Stimulated activated CD8-positive, alpha-beta memory T cell treated with anti-CD3 and anti-CD28 coated beads, Interleukin-7, amount 100 ng/mL, for 1 hour (primary cell): ENCODE measurements at regions not wholly inside any gene's neighbourhood (a gene's known extent, or its start where the extent isn't known, plus 50 kb on each side); places are given as distances from the start of the nearest gene placed in this dataset.
"Not testable (repeated sequence)": the region's sequence is repeated elsewhere in the genome, so short reads cannot be mapped to it uniquely, and the experiment has no call there.

ENCODE experiments used
- DNase-seq, 2 donors: peaks; one replicate each; pipeline ENCODE4 v3.0.0-alpha.2; 2020; ENCODE audit warnings: low read depth in 2 of 2

GRCh38 chr7:113593455-113593854, 325.4 kb downstream of the PPP1R3A start:
- not testable (repeated sequence) for DNase-seq

DNA sequence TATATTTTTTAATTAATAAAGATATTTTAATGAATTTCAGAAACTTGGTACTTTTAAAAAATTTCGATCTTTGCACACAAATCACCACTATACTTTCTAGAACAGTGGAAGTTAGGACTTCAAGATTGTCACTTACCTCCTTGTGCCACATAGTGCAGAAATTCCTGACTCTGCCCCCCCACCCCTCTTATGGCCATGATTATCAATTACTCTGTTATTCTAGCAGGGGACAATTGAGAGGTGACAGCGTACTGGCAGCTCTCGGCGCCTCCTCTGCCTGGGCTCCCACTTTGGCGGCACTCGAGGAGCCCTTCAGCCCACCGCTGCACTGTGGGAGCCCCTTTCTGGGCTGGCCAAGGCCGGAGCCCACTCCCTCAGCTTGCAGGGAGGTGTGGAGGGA, 325.9 kb downstream of the PPP1R3A start:
- DNase-seq = not testable (repeated sequence)

- DNase-seq = no peak
Measured at GRCh38 chr7:113582471-113582870, 336.3 kb downstream of the PPP1R3A start.

DNA sequence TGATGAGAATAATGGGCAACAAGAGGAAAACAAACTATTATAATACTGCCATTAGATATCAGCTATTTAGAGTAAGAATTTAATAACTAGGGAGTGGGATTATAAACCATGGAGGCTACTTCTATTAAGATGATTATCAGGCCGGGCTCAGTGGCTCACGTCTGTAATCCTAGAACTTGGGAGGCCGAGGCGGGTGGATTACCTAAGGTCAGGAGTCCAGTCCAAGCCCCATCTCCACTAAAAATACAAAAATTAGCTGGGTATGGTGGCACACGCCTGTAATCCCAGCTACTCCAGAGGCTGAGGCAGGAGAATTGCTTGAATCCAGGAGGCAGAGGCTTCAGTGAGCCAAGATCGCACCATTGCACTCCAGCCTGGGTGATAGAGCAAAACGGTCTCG, 355.6 kb downstream of the PPP1R3A start:
- not testable (repeated sequence) for DNase-seq

- DNase-seq = no peak
Measured at GRCh38 chr7:113562801-113563200, 356.0 kb downstream of the PPP1R3A start.

- no peak for DNase-seq
Measured at GRCh38 chr7:113562242-113562641, 356.6 kb downstream of the PPP1R3A start.

DNA sequence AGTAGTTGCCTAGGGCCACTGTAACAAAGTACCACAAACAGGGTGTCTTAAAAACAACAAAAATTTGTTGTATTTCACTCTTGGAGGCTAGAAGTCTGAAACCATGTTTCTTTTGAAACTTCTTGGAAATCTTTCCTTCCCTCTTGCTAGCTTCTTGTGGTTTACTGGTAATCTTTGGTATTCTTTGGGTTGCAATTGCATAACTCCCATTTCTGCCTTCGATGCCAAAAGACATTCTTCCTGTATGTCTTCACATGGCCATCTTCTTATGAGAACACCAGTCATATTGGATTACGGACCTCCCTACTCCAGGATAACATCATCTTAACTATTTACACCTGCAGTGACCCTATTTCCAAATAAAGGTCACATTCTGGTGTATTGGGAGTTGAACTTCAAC, 357.4 kb downstream of the PPP1R3A start:
- no peak for DNase-seq

GRCh38 chr7:113550966-113551365, 367.8 kb downstream of the PPP1R3A start:
- no peak for DNase-seq

GRCh38 chr7:113548561-113548960, 370.2 kb downstream of the PPP1R3A start:
- DNase-seq = no peak

DNA sequence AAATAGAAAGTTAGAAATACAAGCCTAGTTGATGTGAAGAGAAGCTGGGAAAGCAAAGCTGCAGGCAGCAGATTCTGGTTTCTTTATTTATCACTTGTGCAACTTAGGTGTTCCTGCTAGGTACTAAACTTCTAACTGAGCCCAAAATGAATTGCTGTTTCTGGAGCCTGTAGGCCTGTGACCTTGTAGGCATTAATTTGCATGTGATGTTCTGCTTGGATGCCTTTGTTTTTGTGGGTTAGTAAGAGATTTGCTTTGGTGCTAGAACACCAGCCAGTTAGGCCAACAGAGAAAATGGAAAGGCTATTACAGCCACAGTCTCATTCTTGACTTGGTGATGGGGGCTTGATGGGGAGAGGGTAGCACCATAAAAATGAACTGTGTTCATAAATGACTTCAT, 370.7 kb downstream of the PPP1R3A start:
- DNase-seq = no peak

DNA sequence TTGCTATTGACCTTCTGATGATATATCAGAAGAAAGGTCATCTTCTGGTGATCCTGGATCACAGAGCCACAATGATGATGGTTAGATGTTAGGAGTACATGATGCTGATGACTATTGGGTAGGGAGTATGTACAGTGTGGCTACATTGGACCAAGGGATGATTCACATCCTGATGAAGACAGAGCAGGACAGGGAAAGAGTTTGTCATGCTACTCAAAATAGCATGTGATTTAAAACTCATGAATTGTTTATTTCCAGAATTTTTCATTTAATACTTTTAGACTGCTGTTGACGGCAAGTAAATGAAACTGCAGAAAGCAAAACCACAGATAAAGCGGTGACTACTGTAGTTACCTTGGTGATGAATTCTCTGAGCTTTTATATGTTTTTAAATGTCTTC, 397.3 kb downstream of the PPP1R3A start:
- DNase-seq = no peak

DNA sequence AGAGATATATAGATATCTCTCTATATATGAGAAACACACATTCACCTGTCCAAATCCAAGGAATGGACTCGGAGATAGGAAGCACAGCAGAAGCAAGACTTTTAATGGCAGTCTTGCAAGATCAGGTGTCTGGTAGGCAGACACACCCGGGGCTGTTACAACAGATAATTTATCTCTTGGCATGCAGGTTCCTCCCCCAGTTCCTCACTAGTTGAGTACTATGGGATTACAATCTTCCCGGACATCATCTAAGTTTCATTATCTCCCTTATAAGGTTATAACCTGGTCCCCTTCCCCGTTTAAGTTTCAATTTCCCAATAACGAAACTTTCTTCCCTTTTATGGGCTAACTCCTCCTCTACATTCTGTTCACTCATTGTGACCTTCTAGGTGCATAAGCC, 399.3 kb downstream of the PPP1R3A start:
- no peak for DNase-seq

- no peak for DNase-seq
Measured at GRCh38 chr7:113504691-113505090, 386.3 kb upstream of the SMIM30 start.

- no peak for DNase-seq
Measured at GRCh38 chr7:113504142-113504541, 385.8 kb upstream of the SMIM30 start.

DNA sequence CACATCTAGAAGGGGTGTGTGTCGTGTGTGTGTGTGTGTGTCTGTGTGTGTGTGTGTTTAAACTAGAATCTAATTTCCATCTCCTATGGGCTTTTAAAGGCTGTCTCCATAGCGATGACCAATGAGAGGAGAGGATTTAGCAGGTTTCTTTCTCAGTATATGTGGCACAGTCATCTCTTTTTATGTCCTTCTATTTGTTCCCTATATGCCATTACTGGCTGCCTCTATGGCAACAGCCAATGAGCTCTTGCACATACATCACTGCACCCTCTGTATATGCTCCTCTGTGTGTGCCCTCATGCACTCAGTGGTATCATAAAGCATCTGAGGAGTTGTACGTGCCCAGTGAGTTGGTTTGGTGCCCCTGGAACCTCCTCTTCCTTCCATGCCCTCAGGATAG, 378.2 kb upstream of the SMIM30 start:
- not testable (repeated sequence) for DNase-seq

DNA sequence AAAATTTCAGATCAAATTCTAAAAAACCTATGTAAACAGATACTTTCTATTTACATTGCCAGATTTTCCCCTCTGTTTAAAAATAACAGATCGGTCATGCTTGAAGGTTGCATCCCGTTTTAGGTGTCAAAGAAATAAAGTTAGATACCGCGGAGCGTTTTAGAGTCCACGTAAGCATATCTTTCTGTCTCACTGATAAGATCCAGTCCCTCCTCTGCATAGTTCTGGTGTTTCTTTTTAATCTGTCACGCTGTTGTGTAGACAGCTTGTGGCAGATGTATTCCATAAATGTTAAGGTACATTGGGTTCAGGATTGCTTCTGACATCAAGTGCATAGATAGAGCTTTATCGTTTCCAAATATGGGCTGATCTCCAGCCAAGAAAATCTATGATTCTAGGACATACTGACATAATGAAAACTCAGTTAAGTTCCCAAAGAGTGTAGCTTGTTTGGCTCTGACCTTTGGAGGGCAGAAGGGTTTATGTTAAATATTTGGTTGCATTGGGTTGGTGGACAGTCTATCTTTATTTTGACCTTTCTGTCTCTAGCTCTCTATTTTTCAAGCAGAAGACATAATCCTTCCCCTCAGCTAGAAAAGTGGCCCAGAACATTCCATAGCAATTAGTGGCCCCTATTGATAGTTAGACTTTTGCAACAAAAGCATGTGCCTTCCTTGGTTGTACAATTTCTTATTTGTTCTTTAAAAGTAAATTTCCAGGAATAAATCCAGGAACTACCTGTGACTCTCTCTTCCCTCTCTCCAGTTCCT, 376.6 kb upstream of the SMIM30 start:
- DNase-seq = not testable (repeated sequence)

DNA sequence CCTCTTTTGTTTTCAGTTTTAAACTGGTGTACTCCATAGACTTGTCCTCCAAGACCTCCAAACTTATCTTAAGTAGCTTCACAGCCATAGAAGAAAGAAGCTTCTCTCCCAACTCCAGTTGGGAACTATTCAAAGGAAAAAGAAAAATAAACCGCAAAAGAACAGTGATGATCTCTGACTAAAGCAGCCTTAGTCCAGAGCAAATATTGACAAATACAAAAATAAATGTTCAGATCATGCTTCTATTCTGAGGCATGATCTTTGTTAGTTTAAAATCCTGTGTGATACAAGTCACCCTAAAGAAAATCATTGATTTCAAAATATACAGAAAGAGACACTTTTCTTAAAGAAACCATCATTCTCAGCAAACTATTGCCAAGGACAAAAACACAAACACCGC, 373.0 kb upstream of the SMIM30 start:
- DNase-seq = no peak

DNA sequence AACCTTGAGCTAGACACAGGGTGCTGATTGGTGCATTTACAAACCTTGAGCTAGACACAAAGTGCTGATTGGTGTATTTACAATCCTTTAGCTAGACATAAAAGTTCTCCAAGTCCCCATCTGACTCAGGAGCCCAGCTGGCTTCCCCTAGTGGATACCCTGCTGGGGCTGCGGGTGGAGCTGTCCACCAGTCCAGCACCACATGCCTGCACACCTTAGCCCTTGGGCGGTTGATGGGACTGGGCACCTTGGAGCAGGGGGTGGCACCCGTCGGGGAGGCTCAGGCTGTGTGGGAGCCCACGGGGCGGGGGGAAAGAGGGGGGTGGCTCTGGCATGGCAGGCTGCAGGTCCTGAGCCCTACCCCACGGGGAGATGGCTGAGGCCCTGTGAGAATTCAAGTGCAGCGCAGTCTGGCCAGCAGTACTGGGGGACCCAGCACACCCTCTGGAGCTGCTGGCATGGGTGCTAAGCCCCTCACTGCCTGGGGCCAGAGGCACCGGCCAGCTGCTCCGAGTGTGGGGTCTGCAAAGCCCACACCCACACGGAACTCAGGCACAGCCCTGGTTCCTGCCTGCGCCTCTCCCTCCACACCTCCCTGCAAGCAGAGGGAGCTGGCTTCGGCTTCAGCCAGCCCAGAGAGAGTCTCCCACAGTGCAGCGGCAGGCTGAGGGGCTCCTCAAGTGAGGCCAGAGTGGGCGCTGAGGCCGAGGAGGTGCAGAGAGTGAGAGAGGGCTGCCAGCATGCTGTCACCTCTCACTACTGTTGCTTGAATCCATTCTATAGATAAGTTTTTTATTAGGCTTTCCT, 369.8 kb upstream of the SMIM30 start:
- DNase-seq = no peak

GRCh38 chr7:113486548-113486947, 368.2 kb upstream of the SMIM30 start:
- no peak for DNase-seq

- no peak for DNase-seq
Measured at GRCh38 chr7:113483657-113484056, 365.3 kb upstream of the SMIM30 start.

GRCh38 chr7:113480537-113480936, 362.2 kb upstream of the SMIM30 start:
- DNase-seq = no peak

- DNase-seq = no peak
Measured at GRCh38 chr7:113464096-113464855, 345.9 kb upstream of the SMIM30 start.
